Activated naive CD4-positive, alpha-beta T cell treated with anti-CD3 and anti-CD28 coated beads, Interleukin-2, amount 10 ng/mL, durations not matched to agents 7 days and 5 days (primary cell): ENCODE measurements at regions not wholly inside any gene's neighbourhood (a gene's known extent, or its start where the extent isn't known, plus 50 kb on each side); places are given as distances from the start of the nearest gene placed in this dataset.

Experiments used
- CTCF ChIA-PET: fragments of 350-600 bp; sonication (Branson Sonifier 250); formaldehyde crosslinking; loops from one replicate; lab custom pipeline; 2021; ENCODE audit warnings: antibody characterized with exemption; lab: Charles Lee
- DNase-seq: peaks from one replicate; pipeline ENCODE4 v3.0.0-alpha.2; 2020
- H3K27ac Mint-ChIP-seq: one replicate; pipeline ENCODE4 v1.8.0; 2021; ENCODE audit warnings: mild to moderate bottlenecking, moderate library complexity, mixed read lengths
- H3K27me3 Mint-ChIP-seq: one replicate; pipeline ENCODE4 v1.8.0; 2021; ENCODE audit warnings: mild to moderate bottlenecking, mixed read lengths
- H3K36me3 Mint-ChIP-seq: one replicate; pipeline ENCODE4 v1.8.0; 2021; ENCODE audit warnings: mixed read lengths
- H3K4me1 Mint-ChIP-seq: one replicate; pipeline ENCODE4 v1.8.0; 2021; ENCODE audit warnings: mixed read lengths
- H3K4me3 Mint-ChIP-seq: one replicate; pipeline ENCODE4 v1.8.0; 2021; ENCODE audit warnings: mild to moderate bottlenecking, moderate library complexity, mixed read lengths
- H3K9me3 Mint-ChIP-seq: one replicate; pipeline ENCODE4 v1.8.0; 2021; ENCODE audit warnings: mixed read lengths

GRCh38 chr2:129441610-129442009 lies 537.9 kb upstream of the RAB6C start:
- no peaks in the 10 kb centered on the region for H3K4me1 Mint-ChIP-seq
- H3K9me3 Mint-ChIP-seq = peaks cover 2% of the 10 kb centered on the region
- no peak overlapping the region for H3K4me3 Mint-ChIP-seq
- no peak overlapping the region for H3K27ac Mint-ChIP-seq
- CTCF ChIA-PET = no interaction called here
- H3K27me3 Mint-ChIP-seq = no peaks in the 10 kb centered on the region
- H3K36me3 Mint-ChIP-seq = no peaks in the 10 kb centered on the region
- DNase-seq = no peak

GRCh38 chr2:129443235-129443864 lies 536.1 kb upstream of the RAB6C start:
- Mint-ChIP-seq H3K4me3 (no peak overlapping the region), H3K27me3 (no peaks in the 10 kb centered on the region), H3K9me3 (peaks cover 2% of the 10 kb centered on the region), H3K27ac (no peak overlapping the region), H3K36me3 (no peaks in the 10 kb centered on the region), H3K4me1 (no peaks in the 10 kb centered on the region)
- DNase-seq = no peak
- CTCF ChIA-PET = no interaction called here

- Mint-ChIP-seq H3K27ac (no peak overlapping the region), H3K4me1 (no peaks in the 10 kb centered on the region), H3K36me3 (no peaks in the 10 kb centered on the region), H3K27me3 (no peaks in the 10 kb centered on the region), H3K4me3 (no peak overlapping the region), H3K9me3 (peaks cover 2% of the 10 kb centered on the region)
- CTCF ChIA-PET = no interaction called here
- no peak for DNase-seq
These were observed 535.4 kb upstream of the RAB6C start for GRCh38 chr2:129443865-129444739.

- DNase-seq = no peak
- CTCF ChIA-PET = no interaction called here
- no peaks in the 10 kb centered on the region for H3K36me3 Mint-ChIP-seq
- H3K4me3 Mint-ChIP-seq = no peak overlapping the region
- H3K27me3 Mint-ChIP-seq = no peaks in the 10 kb centered on the region
- no peaks in the 10 kb centered on the region for H3K9me3 Mint-ChIP-seq
- H3K27ac Mint-ChIP-seq = no peak overlapping the region
- no peaks in the 10 kb centered on the region for H3K4me1 Mint-ChIP-seq
These were observed 534.7 kb upstream of the RAB6C start for GRCh38 chr2:129444751-129445150.

GRCh38 chr2:129456691-129457090 lies 522.8 kb upstream of the RAB6C start:
- H3K36me3 Mint-ChIP-seq = no peaks in the 10 kb centered on the region
- no peaks in the 10 kb centered on the region for H3K27me3 Mint-ChIP-seq
- no peak overlapping the region for H3K27ac Mint-ChIP-seq
- H3K4me1 Mint-ChIP-seq = no peaks in the 10 kb centered on the region
- H3K9me3 Mint-ChIP-seq = no peaks in the 10 kb centered on the region
- CTCF ChIA-PET = no interaction called here
- DNase-seq = no peak
- no peak overlapping the region for H3K4me3 Mint-ChIP-seq

GRCh38 chr2:129457277-129457818 lies 522.1 kb upstream of the RAB6C start:
- Mint-ChIP-seq H3K27ac (no peak overlapping the region), H3K4me1 (no peaks in the 10 kb centered on the region), H3K4me3 (no peak overlapping the region), H3K36me3 (no peaks in the 10 kb centered on the region), H3K27me3 (no peaks in the 10 kb centered on the region), H3K9me3 (no peaks in the 10 kb centered on the region)
- CTCF ChIA-PET = no interaction called here
- DNase-seq = no peak

GRCh38 chr2:129458006-129458405 lies 521.5 kb upstream of the RAB6C start:
- CTCF ChIA-PET = no interaction called here
- no peak for DNase-seq
- Mint-ChIP-seq H3K9me3 (no peaks in the 10 kb centered on the region), H3K36me3 (no peaks in the 10 kb centered on the region), H3K27ac (no peak overlapping the region), H3K4me3 (no peak overlapping the region), H3K4me1 (no peaks in the 10 kb centered on the region), H3K27me3 (no peaks in the 10 kb centered on the region)

- Mint-ChIP-seq H3K27me3 (no peaks in the 10 kb centered on the region), H3K4me1 (no peaks in the 10 kb centered on the region), H3K27ac (no peak overlapping the region), H3K9me3 (no peaks in the 10 kb centered on the region), H3K36me3 (no peaks in the 10 kb centered on the region), H3K4me3 (no peak overlapping the region)
- no peak for DNase-seq
- CTCF ChIA-PET = no interaction called here
These were observed 521.0 kb upstream of the RAB6C start for GRCh38 chr2:129458436-129458835.

GRCh38 chr2:129459200-129459876 lies 520.1 kb upstream of the RAB6C start:
- H3K27me3 Mint-ChIP-seq = no peaks in the 10 kb centered on the region
- no peak overlapping the region for H3K4me3 Mint-ChIP-seq
- H3K9me3 Mint-ChIP-seq = no peaks in the 10 kb centered on the region
- DNase-seq = no peak
- no peak overlapping the region for H3K27ac Mint-ChIP-seq
- no peaks in the 10 kb centered on the region for H3K36me3 Mint-ChIP-seq
- no peaks in the 10 kb centered on the region for H3K4me1 Mint-ChIP-seq
- CTCF ChIA-PET = no interaction called here

GRCh38 chr2:129459881-129460280 lies 519.6 kb upstream of the RAB6C start:
- Mint-ChIP-seq H3K9me3 (peaks cover 4% of the 10 kb centered on the region), H3K27ac (no peak overlapping the region), H3K36me3 (no peaks in the 10 kb centered on the region), H3K4me3 (no peak overlapping the region), H3K4me1 (no peaks in the 10 kb centered on the region), H3K27me3 (no peaks in the 10 kb centered on the region)
- DNase-seq = no peak
- CTCF ChIA-PET = no interaction called here

GRCh38 chr2:129460299-129461198 lies 518.9 kb upstream of the RAB6C start:
- H3K9me3 Mint-ChIP-seq = peaks cover 6% of the 10 kb centered on the region
- no peak overlapping the region for H3K4me3 Mint-ChIP-seq
- no peaks in the 10 kb centered on the region for H3K4me1 Mint-ChIP-seq
- DNase-seq = no peak
- CTCF ChIA-PET = no interaction called here
- H3K27me3 Mint-ChIP-seq = no peaks in the 10 kb centered on the region
- no peaks in the 10 kb centered on the region for H3K36me3 Mint-ChIP-seq
- no peak overlapping the region for H3K27ac Mint-ChIP-seq

GRCh38 chr2:129462349-129462748 lies 517.1 kb upstream of the RAB6C start:
- Mint-ChIP-seq H3K9me3 (peaks cover 12% of the 10 kb centered on the region), H3K27me3 (no peaks in the 10 kb centered on the region), H3K4me3 (no peak overlapping the region), H3K36me3 (no peaks in the 10 kb centered on the region), H3K4me1 (no peaks in the 10 kb centered on the region), H3K27ac (no peak overlapping the region)
- DNase-seq = no peak
- CTCF ChIA-PET = no interaction called here

GRCh38 chr2:129462967-129463366 lies 516.5 kb upstream of the RAB6C start:
- no peak for DNase-seq
- H3K36me3 Mint-ChIP-seq = no peaks in the 10 kb centered on the region
- no peaks in the 10 kb centered on the region for H3K4me1 Mint-ChIP-seq
- CTCF ChIA-PET = no interaction called here
- no peak overlapping the region for H3K4me3 Mint-ChIP-seq
- H3K27ac Mint-ChIP-seq = no peak overlapping the region
- no peaks in the 10 kb centered on the region for H3K27me3 Mint-ChIP-seq
- peaks cover 12% of the 10 kb centered on the region for H3K9me3 Mint-ChIP-seq

- H3K4me3 Mint-ChIP-seq = no peak overlapping the region
- no peak for DNase-seq
- no peaks in the 10 kb centered on the region for H3K4me1 Mint-ChIP-seq
- CTCF ChIA-PET = no interaction called here
- H3K27ac Mint-ChIP-seq = no peak overlapping the region
- no peaks in the 10 kb centered on the region for H3K27me3 Mint-ChIP-seq
- H3K36me3 Mint-ChIP-seq = no peaks in the 10 kb centered on the region
- H3K9me3 Mint-ChIP-seq = peaks cover 12% of the 10 kb centered on the region
These were observed 515.4 kb upstream of the RAB6C start for GRCh38 chr2:129464036-129464435.
